ENCODE measurements at regions not wholly inside any gene's neighbourhood (a gene's known extent, or its start where the extent isn't known, plus 50 kb on each side); places are given as distances from the start of the nearest gene placed in this dataset.
"Not testable (repeated sequence)": the region's sequence is repeated elsewhere in the genome, so short reads cannot be mapped to it uniquely, and the experiment has no call there.

GRCh38 chr5:152649609-152650008 is 244.5 kb upstream of the NMUR2 start:
- H3K9me3 ChIP-seq, result no peaks in the 10 kb centered on the region
- H3K36me3 ChIP-seq, result no peaks in the 10 kb centered on the region
- TF ChIP-seq, protein P1, sequence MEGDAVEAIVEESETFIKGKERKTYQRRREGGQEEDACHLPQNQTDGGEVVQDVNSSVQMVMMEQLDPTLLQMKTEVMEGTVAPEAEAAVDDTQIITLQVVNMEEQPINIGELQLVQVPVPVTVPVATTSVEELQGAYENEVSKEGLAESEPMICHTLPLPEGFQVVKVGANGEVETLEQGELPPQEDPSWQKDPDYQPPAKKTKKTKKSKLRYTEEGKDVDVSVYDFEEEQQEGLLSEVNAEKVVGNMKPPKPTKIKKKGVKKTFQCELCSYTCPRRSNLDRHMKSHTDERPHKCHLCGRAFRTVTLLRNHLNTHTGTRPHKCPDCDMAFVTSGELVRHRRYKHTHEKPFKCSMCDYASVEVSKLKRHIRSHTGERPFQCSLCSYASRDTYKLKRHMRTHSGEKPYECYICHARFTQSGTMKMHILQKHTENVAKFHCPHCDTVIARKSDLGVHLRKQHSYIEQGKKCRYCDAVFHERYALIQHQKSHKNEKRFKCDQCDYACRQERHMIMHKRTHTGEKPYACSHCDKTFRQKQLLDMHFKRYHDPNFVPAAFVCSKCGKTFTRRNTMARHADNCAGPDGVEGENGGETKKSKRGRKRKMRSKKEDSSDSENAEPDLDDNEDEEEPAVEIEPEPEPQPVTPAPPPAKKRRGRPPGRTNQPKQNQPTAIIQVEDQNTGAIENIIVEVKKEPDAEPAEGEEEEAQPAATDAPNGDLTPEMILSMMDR (IDR thresholded peaks at IDR 0.05), result no peak
- TF ChIP-seq POLR2A (IDR thresholded peaks at IDR 0.05) (no peak), POLR2AphosphoS5 (IDR thresholded peaks at IDR 0.05) (no peak), EP300 (IDR thresholded peaks at IDR 0.05) (no peak)
- no peaks in the 10 kb centered on the region for H3K27me3 ChIP-seq
- no peaks in the 10 kb centered on the region for H3K4me1 ChIP-seq
- no peak overlapping the region for H3K4me3 ChIP-seq
- ATAC-seq, result no peak
- no peak overlapping the region for H3K27ac ChIP-seq

GRCh38 chr5:152650413-152650812 is 245.3 kb upstream of the NMUR2 start:
- no peak overlapping the region for H3K27ac ChIP-seq
- no peak overlapping the region for H3K4me3 ChIP-seq
- TF ChIP-seq POLR2A (IDR thresholded peaks at IDR 0.05) (no peak), POLR2AphosphoS5 (IDR thresholded peaks at IDR 0.05) (no peak), EP300 (IDR thresholded peaks at IDR 0.05) (no peak)
- TF ChIP-seq, protein P1 (IDR thresholded peaks at IDR 0.05), result no peak
- ATAC-seq, result no peak
- WGBS, 2 donors (ENCODE audit: low coverage in 1 of 2), result 66 to 82% methylated on average over 2 to 3 of the region's 3 CpGs
- H3K36me3 ChIP-seq, result no peaks in the 10 kb centered on the region
- H3K4me1 ChIP-seq, result no peaks in the 10 kb centered on the region
- no peaks in the 10 kb centered on the region for H3K9me3 ChIP-seq
- no peaks in the 10 kb centered on the region for H3K27me3 ChIP-seq

DNA sequence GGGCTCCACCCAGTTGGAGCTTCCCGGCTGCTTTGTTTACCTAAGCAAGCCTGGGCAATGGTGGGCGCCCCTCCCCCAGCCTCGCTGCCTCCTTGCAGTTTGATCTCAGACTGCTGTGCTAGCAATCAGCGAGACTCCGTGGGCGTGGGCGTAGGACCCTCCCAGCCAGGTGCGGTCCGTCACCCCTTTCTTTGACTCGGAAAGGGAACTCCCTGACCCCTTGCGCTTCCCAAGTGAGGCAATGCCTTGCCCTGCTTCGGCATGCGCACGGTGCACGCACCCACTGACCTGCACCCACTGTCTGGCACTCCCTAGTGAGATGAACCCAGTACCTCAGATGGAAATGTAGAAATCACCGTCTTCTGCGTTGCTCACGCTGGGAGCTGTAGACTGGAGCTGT is 254.4 kb upstream of the NMUR2 start:
- ATAC-seq, H3K4me3 ChIP-seq, H3K4me1 ChIP-seq, H3K9me3 ChIP-seq, H3K27ac ChIP-seq, H3K36me3 ChIP-seq, H3K27me3 ChIP-seq: not testable (repeated sequence)
- 84 to 96% methylated on average over 5 to 9 of the region's 18 CpGs for WGBS, 2 donors (ENCODE audit: low coverage in 1 of 2)

- Histone ChIP-seq H3K27me3 (no peaks in the 10 kb centered on the region), H3K9me3 (no peaks in the 10 kb centered on the region), H3K36me3 (no peaks in the 10 kb centered on the region), H3K27ac (no peak overlapping the region), H3K4me3 (no peak overlapping the region), H3K4me1 (no peaks in the 10 kb centered on the region)
- TF ChIP-seq POLR2AphosphoS5 (IDR thresholded peaks at IDR 0.05), result no peak
- TF ChIP-seq, protein P1 (IDR thresholded peaks at IDR 0.05), result no peak
- TF ChIP-seq POLR2A (IDR thresholded peaks at IDR 0.05), result no peak
- no peak for TF ChIP-seq EP300 (IDR thresholded peaks at IDR 0.05)
- WGBS, 2 donors (ENCODE audit: low coverage in 1 of 2), result 86 to 88% methylated on average over 1 of the region's 1 CpG
- ATAC-seq, result no peak
These were observed 268.5 kb upstream of the NMUR2 start for GRCh38 chr5:152673601-152674000.

DNA sequence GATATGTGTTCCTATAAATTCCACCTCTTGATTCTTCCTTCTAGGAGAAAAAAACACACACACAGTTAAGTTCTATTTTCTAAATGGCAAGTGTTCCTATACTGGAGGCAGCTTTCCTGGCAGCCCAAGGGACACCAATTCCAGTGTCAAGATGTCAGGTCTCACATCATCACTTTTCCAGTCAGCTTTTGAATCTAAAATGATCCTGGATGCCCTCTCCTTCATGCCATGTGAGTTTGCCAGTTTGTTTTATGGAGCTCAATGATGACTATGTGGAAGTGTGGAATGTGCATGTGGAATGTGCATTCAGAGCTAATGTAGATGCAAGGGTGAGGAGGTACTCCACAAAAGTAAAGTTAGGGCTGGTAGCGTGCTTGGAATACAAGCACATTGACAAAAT is 269.3 kb upstream of the NMUR2 start:
- no peak for ATAC-seq
- TF ChIP-seq, protein P1 (IDR thresholded peaks at IDR 0.05), result no peak
- TF ChIP-seq EP300 (IDR thresholded peaks at IDR 0.05) (no peak), POLR2A (IDR thresholded peaks at IDR 0.05) (no peak), POLR2AphosphoS5 (IDR thresholded peaks at IDR 0.05) (no peak)
- Histone ChIP-seq H3K4me1 (no peaks in the 10 kb centered on the region), H3K9me3 (no peaks in the 10 kb centered on the region), H3K27me3 (no peaks in the 10 kb centered on the region), H3K36me3 (no peaks in the 10 kb centered on the region), H3K27ac (no peak overlapping the region), H3K4me3 (no peak overlapping the region)
- WGBS, 2 donors (ENCODE audit: low coverage in 1 of 2), result 89 to 100% methylated on average over 1 of the region's 1 CpG

DNA sequence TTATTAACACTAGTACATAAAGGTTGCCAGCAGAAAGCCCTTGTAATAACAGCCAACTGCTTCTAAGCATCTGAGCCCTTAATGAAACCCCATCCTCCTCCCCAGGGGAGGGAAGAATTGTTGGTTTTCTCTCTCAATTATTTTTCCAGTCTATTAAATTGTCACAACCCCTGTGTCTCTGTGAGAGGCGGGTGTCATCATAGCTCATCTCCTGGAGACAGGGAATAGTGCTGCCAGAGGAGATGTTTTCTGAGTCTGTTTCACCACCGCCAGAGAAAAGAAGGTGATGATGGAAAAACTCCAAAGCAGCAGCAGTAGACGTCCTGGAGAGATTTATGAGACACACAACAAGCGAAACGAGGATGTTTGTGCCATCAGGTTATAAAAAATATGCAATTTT is 271.1 kb upstream of the NMUR2 start:
- H3K27me3 ChIP-seq, result no peaks in the 10 kb centered on the region
- no peak overlapping the region for H3K27ac ChIP-seq
- WGBS, 2 donors (ENCODE audit: low coverage in 1 of 2), result 22 to 37% methylated on average over 3 to 4 of the region's 5 CpGs
- no peak overlapping the region for H3K4me3 ChIP-seq
- no peaks in the 10 kb centered on the region for H3K36me3 ChIP-seq
- H3K4me1 ChIP-seq, result no peaks in the 10 kb centered on the region
- TF ChIP-seq EP300 (IDR thresholded peaks at IDR 0.05) (no peak), POLR2A (IDR thresholded peaks at IDR 0.05) (no peak), POLR2AphosphoS5 (IDR thresholded peaks at IDR 0.05) (no peak)
- TF ChIP-seq, protein P1 (IDR thresholded peaks at IDR 0.05), result no peak
- H3K9me3 ChIP-seq, result no peaks in the 10 kb centered on the region
- ATAC-seq, result no peak
